ENCODE measurements at regions not wholly inside any gene's neighbourhood (a gene's known extent, or its start where the extent isn't known, plus 50 kb on each side); places are given as distances from the start of the nearest gene placed in this dataset.

- TF ChIP-seq POLR2A (IDR thresholded peaks at IDR 0.05; ENCODE audit: low read length) (no peak), CTCF (IDR thresholded peaks at IDR 0.05) (no peak), SREBF2 (IDR thresholded peaks at IDR 0.05) (no peak), REST (IDR thresholded peaks at IDR 0.05) (no peak), MAFK (IDR thresholded peaks at IDR 0.05; ENCODE audit: partially characterized antibody) (no peak), NR3C1 (IDR thresholded peaks at IDR 0.05) (no peak), RAD21 (conservative IDR thresholded peaks at IDR 0.05 in 1 of 2, IDR thresholded peaks at IDR 0.05 in 1 of 2) (no peak), EP300 (IDR thresholded peaks at IDR 0.05) (no peak), ZFP36 (IDR thresholded peaks at IDR 0.05; ENCODE audit: borderline replicate concordance, partially characterized antibody) (no peak), CEBPB (IDR thresholded peaks at IDR 0.05) (no peak), MAX (IDR thresholded peaks at IDR 0.05) (no peak), MAZ (IDR thresholded peaks at IDR 0.05; ENCODE audit: borderline replicate concordance, low read depth, low read length) (no peak), CHD4 (IDR thresholded peaks at IDR 0.05; ENCODE audit: borderline replicate concordance) (no peak), EHMT2 (IDR thresholded peaks at IDR 0.05; ENCODE audit: low read depth) (no peak)
Measured at GRCh38 chr7:145462463-145462862, 626.6 kb upstream of the TPK1 start.

All from A549 (cell line).